NCI-H1105 treated with DMSO at 0.1 percent for 48 hours (cell line): ENCODE measurements at regions not wholly inside any gene's neighbourhood (a gene's known extent, or its start where the extent isn't known, plus 50 kb on each side); places are given as distances from the start of the nearest gene placed in this dataset.

Experiments used
- DNase-seq: peaks from one replicate; lab custom pipeline; 2025; lab: John Stamatoyannopoulos, UW

DNA sequence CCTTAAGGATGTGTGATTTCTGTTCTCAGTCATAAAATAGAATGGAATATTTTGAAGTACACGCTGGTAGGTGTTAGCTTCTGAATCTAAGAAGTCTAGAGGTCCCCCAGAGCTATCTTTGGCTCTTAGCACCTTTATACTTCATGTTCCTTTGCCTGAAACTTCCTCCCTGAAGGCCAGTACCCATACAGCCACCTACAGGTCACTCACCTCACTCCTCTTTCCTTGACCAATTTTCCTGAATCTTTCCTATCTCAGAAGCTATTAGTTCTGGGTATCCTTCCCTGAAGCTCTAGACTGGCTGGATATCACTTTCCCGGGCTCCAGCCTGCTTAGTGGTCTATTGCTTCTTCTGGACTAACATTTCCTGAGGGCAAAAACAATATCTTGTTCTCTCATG, 93.4 kb upstream of the EDNRB start:
- no peak for DNase-seq

- no peak for DNase-seq
Measured at GRCh38 chr13:78004821-78005220, 86.2 kb upstream of the EDNRB start.

DNA sequence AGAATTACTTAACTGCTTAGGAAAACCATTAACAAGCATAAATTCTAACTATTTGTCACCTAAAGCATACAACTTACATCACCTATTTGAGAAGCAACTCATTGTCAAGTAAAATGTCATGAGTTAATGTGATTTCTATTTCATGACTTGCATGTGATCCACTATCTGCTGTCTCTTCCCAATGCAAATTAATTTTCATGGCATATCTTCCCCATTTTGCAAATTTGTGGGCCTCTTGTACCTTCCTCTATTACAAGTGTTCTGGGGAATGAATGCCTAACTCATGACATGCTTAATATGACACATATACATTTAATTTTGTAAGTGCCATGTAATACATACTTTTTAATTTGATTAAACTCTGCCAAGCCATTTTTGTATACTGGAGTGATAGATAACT, 81.1 kb upstream of the EDNRB start:
- no peak for DNase-seq

GRCh38 chr13:77994166-77994565, 75.5 kb upstream of the EDNRB start:
- no peak for DNase-seq

DNA sequence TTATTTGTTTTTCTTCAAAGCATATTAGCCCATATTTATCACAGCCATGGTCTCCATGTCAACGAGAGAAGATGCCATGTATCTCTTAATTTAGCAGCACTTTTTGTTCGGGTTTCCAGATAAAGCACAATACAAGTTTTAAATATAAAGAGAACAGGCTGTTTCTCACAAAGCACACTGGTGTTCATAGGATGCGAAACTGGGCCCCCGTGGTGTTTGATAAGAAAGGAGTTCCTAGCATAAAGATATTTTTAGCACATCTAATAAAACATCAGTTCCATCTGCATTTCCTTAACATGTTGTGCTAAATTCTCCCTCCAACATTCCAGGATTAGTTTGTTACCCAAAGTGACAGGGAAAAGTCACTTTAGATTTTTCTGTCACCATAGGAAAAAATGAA, 72.4 kb upstream of the EDNRB start:
- no peak for DNase-seq

DNA sequence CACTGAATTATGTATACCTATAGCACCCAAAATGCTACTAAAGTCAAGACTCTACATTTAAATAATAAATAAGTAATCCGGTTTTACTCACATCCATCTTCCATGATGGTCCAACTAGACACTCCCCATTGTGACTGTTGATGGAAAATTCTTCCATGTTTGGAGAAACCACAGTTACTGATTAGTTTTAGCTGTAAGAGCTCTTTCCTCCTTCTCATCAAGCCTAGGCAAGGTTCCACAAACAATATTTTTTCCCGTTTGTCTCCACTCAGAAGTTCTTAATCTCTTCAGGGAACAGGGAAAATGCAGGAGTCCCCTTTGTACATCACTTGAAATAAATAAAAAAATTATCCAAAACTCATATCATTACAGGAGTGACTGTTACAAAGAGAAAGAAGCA, 70.7 kb upstream of the EDNRB start:
- no peak for DNase-seq

GRCh38 chr13:77988355-77988754, 69.7 kb upstream of the EDNRB start:
- DNase-seq, result no peak

- DNase-seq, result no peak
Measured at GRCh38 chr13:77986713-77987112, 68.1 kb upstream of the EDNRB start.

- DNase-seq, result no peak
Measured at GRCh38 chr13:77985866-77986636, 67.4 kb upstream of the EDNRB start.

- DNase-seq, result no peak
Measured at GRCh38 chr13:77981281-77981881, 62.8 kb upstream of the EDNRB start.

DNA sequence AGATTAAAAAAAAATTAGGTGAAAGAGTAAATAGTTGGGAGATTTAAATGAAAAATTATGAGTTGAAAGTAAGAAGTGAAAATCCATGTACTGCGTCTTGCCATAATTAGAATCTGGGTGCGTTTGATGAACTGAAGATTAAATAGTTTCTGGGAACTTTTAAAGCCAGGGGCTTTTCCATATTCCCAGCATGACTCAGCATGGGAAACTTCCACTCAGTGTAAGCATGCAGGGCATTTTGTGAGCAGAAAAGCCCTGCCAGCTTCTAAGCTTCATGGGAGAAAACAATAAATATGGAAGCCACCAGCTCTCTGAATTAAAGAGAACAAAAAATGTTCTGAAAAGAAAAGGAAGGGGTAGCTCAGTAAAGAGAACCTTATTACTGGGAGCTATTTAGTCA, 62.0 kb upstream of the EDNRB start:
- DNase-seq, result no peak

GRCh38 chr13:77979721-77980385, 61.2 kb upstream of the EDNRB start:
- no peak for DNase-seq

DNA sequence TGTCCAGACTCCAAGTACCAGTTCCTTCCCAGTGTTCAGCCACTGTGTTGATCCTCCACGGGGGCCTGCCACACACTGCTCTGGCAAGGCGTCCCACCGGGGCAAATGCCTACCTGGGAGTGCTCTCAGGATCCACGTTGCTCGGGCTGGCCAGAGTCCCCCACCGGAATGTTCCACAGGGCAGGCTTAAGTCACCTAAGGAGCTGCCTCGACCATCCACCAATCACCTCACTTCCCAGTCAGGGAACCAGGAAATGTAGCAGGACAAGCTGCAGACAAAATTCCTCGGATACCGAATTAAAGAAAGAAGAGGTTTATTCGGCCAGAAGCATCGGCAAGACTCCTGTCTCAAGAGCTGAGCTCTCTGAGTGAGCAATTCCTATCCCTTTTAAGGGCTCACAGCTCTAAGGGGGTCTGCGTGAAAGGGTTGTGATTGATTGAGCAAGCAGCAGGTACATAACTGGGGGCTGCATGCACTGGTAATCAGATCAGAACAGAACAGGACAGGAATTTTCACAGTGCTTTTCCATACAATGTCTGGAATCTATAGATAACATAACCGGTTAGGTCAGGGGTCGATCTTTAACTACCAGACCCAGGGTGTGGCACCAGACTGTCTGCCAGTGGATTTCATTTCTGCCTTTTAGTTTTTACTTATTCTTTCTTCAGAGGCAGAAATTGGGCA, 56.9 kb upstream of the EDNRB start:
- DNase-seq, result no peak

- no peak for DNase-seq
Measured at GRCh38 chr13:77969299-77969698, 50.7 kb upstream of the EDNRB start.
